ENCODE measurements at regions not wholly inside any gene's neighbourhood (a gene's known extent, or its start where the extent isn't known, plus 50 kb on each side); places are given as distances from the start of the nearest gene placed in this dataset.

DNA sequence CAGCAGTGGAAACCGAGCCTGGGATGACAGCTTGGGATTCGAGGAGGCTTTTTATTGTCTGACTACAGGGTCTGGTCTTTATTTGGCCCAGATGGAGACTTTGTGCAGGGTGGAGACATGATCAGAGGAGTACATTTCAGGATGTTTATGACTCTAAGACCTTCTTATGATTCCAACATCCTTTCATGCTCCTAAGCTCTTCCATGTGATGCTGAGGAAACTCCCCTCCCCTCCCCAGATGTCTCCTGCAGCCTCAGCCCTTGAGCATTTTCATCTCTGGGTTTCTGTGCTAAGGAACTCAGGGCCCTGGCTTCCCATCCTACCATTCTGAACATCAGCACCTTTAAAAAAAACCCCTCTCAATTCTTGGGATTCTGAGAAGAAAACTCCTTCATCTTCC is 186.6 kb downstream of the SOX4 start:
- TF ChIP-seq EZH2phosphoT487 (IDR thresholded peaks at IDR 0.05; ENCODE audit: borderline replicate concordance), result no peak
- TF ChIP-seq, protein P1, sequence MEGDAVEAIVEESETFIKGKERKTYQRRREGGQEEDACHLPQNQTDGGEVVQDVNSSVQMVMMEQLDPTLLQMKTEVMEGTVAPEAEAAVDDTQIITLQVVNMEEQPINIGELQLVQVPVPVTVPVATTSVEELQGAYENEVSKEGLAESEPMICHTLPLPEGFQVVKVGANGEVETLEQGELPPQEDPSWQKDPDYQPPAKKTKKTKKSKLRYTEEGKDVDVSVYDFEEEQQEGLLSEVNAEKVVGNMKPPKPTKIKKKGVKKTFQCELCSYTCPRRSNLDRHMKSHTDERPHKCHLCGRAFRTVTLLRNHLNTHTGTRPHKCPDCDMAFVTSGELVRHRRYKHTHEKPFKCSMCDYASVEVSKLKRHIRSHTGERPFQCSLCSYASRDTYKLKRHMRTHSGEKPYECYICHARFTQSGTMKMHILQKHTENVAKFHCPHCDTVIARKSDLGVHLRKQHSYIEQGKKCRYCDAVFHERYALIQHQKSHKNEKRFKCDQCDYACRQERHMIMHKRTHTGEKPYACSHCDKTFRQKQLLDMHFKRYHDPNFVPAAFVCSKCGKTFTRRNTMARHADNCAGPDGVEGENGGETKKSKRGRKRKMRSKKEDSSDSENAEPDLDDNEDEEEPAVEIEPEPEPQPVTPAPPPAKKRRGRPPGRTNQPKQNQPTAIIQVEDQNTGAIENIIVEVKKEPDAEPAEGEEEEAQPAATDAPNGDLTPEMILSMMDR (conservative IDR thresholded peaks at IDR 0.05; ENCODE audit: low read length), result no peak
- peaks cover 68% of the 10 kb centered on the region for H4K20me1 ChIP-seq (ENCODE audit: insufficient read depth, low read length, poor library complexity, severe bottlenecking)
- no peak overlapping the region for H3K9ac ChIP-seq (ENCODE audit: low read depth, low read length, poor library complexity, severe bottlenecking)
- H3F3A ChIP-seq (ENCODE audit: low read depth), result 0 out of 2 replicates have a peak, but pooled peaks cover 5% of the 10 kb centered on the region
- no peaks in the 10 kb centered on the region for H3K4me1 ChIP-seq (ENCODE audit: insufficient read depth, low read length, poor library complexity, severe bottlenecking)
- H3K9me2 ChIP-seq (replicated peaks; ENCODE audit: low read depth, low read length), result no peaks in the 10 kb centered on the region
- H2AFZ ChIP-seq (ENCODE audit: low read length), result no peak overlapping the region
- H3K9me3 ChIP-seq (ENCODE audit: insufficient read depth, low read depth, low read length), result no peaks in the 10 kb centered on the region
- no peak overlapping the region for H3K4me3 ChIP-seq (ENCODE audit: low read length, poor library complexity, severe bottlenecking)
- H3K36me3 ChIP-seq (ENCODE audit: insufficient read depth, low read length), result peaks cover 69% of the 10 kb centered on the region
- H3K4me2 ChIP-seq (ENCODE audit: low read depth, low read length, poor library complexity, severe bottlenecking), result no peak overlapping the region
- no peaks in the 10 kb centered on the region for H3K27me3 ChIP-seq (ENCODE audit: insufficient read depth, low read length, poor library complexity, severe bottlenecking)
- H3K79me2 ChIP-seq (ENCODE audit: insufficient read depth, low read length), result peaks cover 88% of the 10 kb centered on the region

DNA sequence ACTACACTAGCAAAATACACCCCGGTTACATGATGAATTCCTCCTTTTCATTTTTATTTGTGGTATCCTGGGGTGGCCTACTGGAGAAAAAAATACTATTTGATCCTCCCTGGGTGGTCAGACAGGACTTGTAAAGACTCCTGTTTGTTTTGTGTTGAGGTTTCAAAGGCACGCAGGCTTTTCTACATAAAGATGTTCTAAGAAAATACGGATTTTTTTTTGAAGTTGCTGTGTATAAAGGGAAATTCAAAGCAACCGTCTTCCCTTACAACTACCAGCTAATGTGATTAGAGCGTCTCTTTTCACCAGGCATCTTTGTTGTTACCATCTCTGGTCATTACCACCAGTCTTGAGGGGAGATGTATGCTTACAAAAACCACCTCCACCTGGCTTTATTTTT is 187.1 kb downstream of the SOX4 start:
- Histone ChIP-seq H4K20me1 (ENCODE audit: insufficient read depth, low read length, poor library complexity, severe bottlenecking) (peaks cover 67% of the 10 kb centered on the region), H3K9me2 (replicated peaks; ENCODE audit: low read depth, low read length) (no peaks in the 10 kb centered on the region), H3K9ac (ENCODE audit: low read depth, low read length, poor library complexity, severe bottlenecking) (no peak overlapping the region), H3K4me2 (ENCODE audit: low read depth, low read length, poor library complexity, severe bottlenecking) (no peak overlapping the region), H3K27me3 (ENCODE audit: insufficient read depth, low read length, poor library complexity, severe bottlenecking) (no peaks in the 10 kb centered on the region), H3K9me3 (ENCODE audit: insufficient read depth, low read depth, low read length) (no peaks in the 10 kb centered on the region), H3F3A (ENCODE audit: low read depth) (0 out of 2 replicates have a peak, but pooled peaks cover 5% of the 10 kb centered on the region), H3K4me1 (ENCODE audit: insufficient read depth, low read length, poor library complexity, severe bottlenecking) (no peaks in the 10 kb centered on the region), H3K4me3 (ENCODE audit: low read length, poor library complexity, severe bottlenecking) (no peak overlapping the region), H3K79me2 (ENCODE audit: insufficient read depth, low read length) (peaks cover 88% of the 10 kb centered on the region), H3K36me3 (ENCODE audit: insufficient read depth, low read length) (peaks cover 72% of the 10 kb centered on the region), H2AFZ (ENCODE audit: low read length) (no peak overlapping the region)
- TF ChIP-seq, protein P1 (conservative IDR thresholded peaks at IDR 0.05; ENCODE audit: low read length), result no peak

DNA sequence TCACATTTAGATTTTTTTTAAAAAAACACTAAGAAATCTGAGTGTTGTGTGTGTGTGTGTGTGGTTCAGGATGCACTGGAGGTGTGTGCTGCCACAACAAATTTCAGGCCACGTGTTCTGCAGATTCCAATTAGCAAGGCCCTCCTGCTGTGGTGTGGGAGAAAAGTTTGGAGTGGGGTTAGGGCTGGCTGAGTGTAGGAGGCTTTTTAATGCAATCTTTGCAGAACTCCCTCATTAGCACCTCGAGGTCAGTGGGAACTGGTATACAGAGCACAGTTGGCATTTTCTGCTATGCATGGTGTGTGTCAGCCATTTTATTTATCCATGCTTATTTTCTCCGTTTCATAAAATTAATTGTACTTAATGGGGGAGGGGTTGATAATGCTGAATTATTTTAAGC is 187.6 kb downstream of the SOX4 start:
- no peak overlapping the region for H3K9ac ChIP-seq (ENCODE audit: low read depth, low read length, poor library complexity, severe bottlenecking)
- TF ChIP-seq, protein P1 (conservative IDR thresholded peaks at IDR 0.05; ENCODE audit: low read length), result no peak
- no peak for TF ChIP-seq EZH2phosphoT487 (IDR thresholded peaks at IDR 0.05; ENCODE audit: borderline replicate concordance)
- H4K20me1 ChIP-seq (ENCODE audit: insufficient read depth, low read length, poor library complexity, severe bottlenecking), result peaks cover 68% of the 10 kb centered on the region
- H3K9me2 ChIP-seq (replicated peaks; ENCODE audit: low read depth, low read length), result no peaks in the 10 kb centered on the region
- peaks cover 74% of the 10 kb centered on the region for H3K36me3 ChIP-seq (ENCODE audit: insufficient read depth, low read length)
- H3K4me2 ChIP-seq (ENCODE audit: low read depth, low read length, poor library complexity, severe bottlenecking), result no peak overlapping the region
- H3F3A ChIP-seq (ENCODE audit: low read depth), result 0 out of 2 replicates have a peak, but pooled peaks cover 3% of the 10 kb centered on the region
- no peaks in the 10 kb centered on the region for H3K4me1 ChIP-seq (ENCODE audit: insufficient read depth, low read length, poor library complexity, severe bottlenecking)
- H3K27me3 ChIP-seq (ENCODE audit: insufficient read depth, low read length, poor library complexity, severe bottlenecking), result no peaks in the 10 kb centered on the region
- no peaks in the 10 kb centered on the region for H3K9me3 ChIP-seq (ENCODE audit: insufficient read depth, low read depth, low read length)
- peaks cover 89% of the 10 kb centered on the region for H3K79me2 ChIP-seq (ENCODE audit: insufficient read depth, low read length)
- H2AFZ ChIP-seq (ENCODE audit: low read length), result no peak overlapping the region
- no peak overlapping the region for H3K4me3 ChIP-seq (ENCODE audit: low read length, poor library complexity, severe bottlenecking)

All from Loucy (cell line).